ENCODE measurements at regions not wholly inside any gene's neighbourhood (a gene's known extent, or its start where the extent isn't known, plus 50 kb on each side); places are given as distances from the start of the nearest gene placed in this dataset.

DNA sequence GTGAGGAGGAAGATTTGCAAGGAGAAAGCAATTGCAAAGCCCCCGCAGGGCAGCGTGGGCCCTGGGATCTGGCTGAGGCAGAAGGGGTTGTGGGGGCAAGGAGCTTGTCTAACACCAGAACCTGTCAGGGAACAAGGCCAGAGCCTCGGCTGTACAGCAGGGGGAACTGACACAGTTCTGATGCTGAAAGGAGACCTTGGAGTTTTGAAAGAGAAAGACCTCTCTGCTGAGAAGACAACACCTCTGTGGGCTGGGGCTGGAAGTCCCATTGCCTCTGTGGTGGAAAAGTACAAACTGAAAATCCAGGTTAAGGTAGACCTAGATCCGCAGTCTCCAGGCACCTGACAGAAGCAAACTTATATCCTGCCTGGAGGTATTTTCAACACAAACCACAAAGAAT is 86.9 kb upstream of the CST7 start:
- Mint-ChIP-seq H3K4me1 (no peaks in the 10 kb centered on the region), H3K27me3 (peaks cover 13 to 17% of the 10 kb centered on the region in 2 donors), H3K4me3 (no peak overlapping the region), H3K36me3 (peaks cover 0 to 6% of the 10 kb centered on the region in 2 donors), H3K27ac (no peak overlapping the region), H3K9me3 (peaks cover 16 to 24% of the 10 kb centered on the region in 2 donors)
- DNase-seq = no peak
- no peak for ATAC-seq (replicated peaks)

DNA sequence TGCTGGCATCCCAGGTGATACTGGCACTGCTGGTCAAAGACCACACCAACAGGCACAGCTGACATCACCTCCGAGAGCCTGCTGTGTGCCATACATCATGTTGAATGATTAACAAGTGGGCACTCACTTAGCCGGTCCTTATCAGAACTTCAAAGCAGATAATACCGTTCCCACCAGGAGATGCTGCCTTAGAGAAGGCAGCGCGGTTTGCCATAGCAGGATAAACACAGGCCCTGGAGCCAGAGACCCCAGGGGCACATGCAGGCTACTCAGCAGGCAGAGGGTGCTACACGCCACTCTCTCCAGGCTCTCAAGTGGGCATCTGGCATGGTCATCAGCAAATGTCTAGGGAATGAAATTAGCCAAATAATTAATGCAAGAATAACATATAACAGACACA is 86.5 kb upstream of the CST7 start:
- H3K36me3 Mint-ChIP-seq = peaks cover 0 to 6% of the 10 kb centered on the region in 2 donors
- H3K4me3 Mint-ChIP-seq = no peak overlapping the region
- no peaks in the 10 kb centered on the region for H3K4me1 Mint-ChIP-seq
- H3K27ac Mint-ChIP-seq = no peak overlapping the region
- H3K9me3 Mint-ChIP-seq = peaks cover 16 to 22% of the 10 kb centered on the region in 2 donors
- ATAC-seq (replicated peaks) (no peak), DNase-seq (no peak)
- H3K27me3 Mint-ChIP-seq = peaks cover 16 to 17% of the 10 kb centered on the region in 2 donors

DNA sequence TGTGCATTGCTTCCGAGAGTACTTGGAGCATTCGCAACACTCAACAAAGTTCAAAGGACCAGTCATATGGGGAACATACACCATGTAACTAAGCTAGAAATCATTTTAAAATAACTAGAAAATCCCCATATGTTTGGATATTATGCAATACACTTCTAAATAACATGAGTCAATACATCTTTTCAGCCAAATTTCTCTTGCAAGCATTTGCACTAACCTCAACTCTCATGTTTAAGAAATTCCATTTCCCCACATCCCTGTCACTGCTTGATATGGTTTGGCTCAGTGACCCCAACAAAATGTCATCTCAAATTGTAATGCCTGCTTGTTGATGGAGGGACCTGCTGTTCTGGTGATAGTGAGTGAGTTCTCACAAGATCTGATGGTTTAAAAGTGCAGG is 85.7 kb upstream of the CST7 start:
- no peak for DNase-seq
- Mint-ChIP-seq H3K27ac (no peak overlapping the region), H3K4me1 (no peaks in the 10 kb centered on the region), H3K36me3 (peaks cover 0 to 6% of the 10 kb centered on the region in 2 donors), H3K27me3 (peaks cover 16 to 17% of the 10 kb centered on the region in 2 donors), H3K9me3 (peaks cover 16 to 21% of the 10 kb centered on the region in 2 donors), H3K4me3 (no peak overlapping the region)
- no peak for ATAC-seq (replicated peaks)

DNA sequence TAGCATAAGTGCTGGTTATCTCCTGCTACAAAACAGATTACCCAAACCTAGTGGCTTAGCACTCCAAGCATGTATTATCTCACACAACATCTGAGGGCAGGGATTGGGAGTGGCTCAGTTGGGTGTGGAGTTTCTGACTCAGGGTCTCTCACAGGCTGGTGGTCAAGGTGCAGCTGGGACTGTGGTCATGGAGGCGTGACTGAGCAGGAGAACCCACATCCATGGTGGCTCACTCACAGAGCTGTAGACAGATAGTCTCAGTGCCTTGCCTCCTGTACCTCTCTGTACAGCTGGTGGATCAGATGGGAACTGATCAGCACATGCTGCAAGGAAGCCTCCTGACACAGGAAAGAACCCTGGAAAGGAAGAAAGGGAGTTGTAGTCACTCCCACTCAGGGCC is 83.1 kb upstream of the CST7 start:
- H3K9me3 Mint-ChIP-seq = peaks cover 16 to 19% of the 10 kb centered on the region in 2 donors
- H3K27ac Mint-ChIP-seq = no peak overlapping the region
- DNase-seq (no peak), ATAC-seq (replicated peaks) (no peak)
- peaks cover 7 to 18% of the 10 kb centered on the region in 2 donors for H3K27me3 Mint-ChIP-seq
- H3K36me3 Mint-ChIP-seq = peaks cover 0 to 6% of the 10 kb centered on the region in 2 donors
- no peak overlapping the region for H3K4me3 Mint-ChIP-seq
- peaks cover 0 to 2% of the 10 kb centered on the region in 2 donors for H3K4me1 Mint-ChIP-seq

DNA sequence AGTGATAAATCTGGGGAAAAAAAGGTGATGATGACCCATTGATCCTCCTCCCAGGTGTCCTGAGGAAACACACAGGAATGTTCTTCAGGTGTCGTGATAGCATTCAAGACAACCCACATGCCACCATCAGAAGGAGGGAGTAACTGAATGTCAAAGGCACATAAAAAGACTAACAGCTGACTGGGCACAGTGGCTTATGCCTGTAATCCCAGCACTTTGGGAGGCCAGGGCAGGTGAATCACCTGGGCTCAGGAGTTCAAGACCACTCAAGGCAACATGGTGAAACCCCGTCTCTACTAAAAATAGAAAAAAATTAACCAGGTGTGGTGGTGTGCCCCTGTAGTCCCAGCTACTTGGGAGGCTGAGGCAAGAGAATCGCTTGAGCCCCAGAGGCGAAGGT is 82.3 kb upstream of the CST7 start:
- H3K4me3 Mint-ChIP-seq = no peak overlapping the region
- H3K27ac Mint-ChIP-seq = no peak overlapping the region
- H3K27me3 Mint-ChIP-seq = peaks cover 7 to 21% of the 10 kb centered on the region in 2 donors
- ATAC-seq (replicated peaks) (no peak), DNase-seq (no peak)
- peaks cover 0 to 4% of the 10 kb centered on the region in 2 donors for H3K4me1 Mint-ChIP-seq
- H3K9me3 Mint-ChIP-seq = peaks cover 16 to 19% of the 10 kb centered on the region in 2 donors
- H3K36me3 Mint-ChIP-seq = peaks cover 0 to 6% of the 10 kb centered on the region in 2 donors

DNA sequence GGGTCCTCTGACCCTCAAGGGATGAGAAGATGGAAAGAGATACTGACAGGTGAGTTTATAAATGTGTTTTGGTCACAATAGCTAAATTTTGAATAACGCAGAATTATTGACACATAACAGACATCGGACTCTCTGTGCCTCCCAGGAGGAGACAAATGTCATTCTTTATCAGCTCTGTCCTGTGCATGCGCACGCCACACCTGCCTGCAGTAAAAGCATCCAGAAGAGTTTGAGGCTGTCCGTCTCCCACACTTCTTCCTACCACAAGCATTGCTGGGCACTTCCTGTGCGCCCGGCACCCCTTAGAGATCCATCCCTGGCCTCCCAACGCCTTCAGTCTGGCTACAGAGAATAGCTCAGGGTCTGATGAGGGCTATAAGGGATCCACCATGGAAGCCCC is 81.5 kb upstream of the CST7 start:
- DNase-seq = no peak
- no peak overlapping the region for H3K4me3 Mint-ChIP-seq
- H3K27me3 Mint-ChIP-seq = peaks cover 10 to 28% of the 10 kb centered on the region in 2 donors
- no peak for ATAC-seq (replicated peaks)
- peaks cover 15 to 16% of the 10 kb centered on the region in 2 donors for H3K9me3 Mint-ChIP-seq
- peaks cover 6 to 8% of the 10 kb centered on the region in 2 donors for H3K4me1 Mint-ChIP-seq
- H3K27ac Mint-ChIP-seq = no peak overlapping the region
- peaks cover 0 to 6% of the 10 kb centered on the region in 2 donors for H3K36me3 Mint-ChIP-seq

DNA sequence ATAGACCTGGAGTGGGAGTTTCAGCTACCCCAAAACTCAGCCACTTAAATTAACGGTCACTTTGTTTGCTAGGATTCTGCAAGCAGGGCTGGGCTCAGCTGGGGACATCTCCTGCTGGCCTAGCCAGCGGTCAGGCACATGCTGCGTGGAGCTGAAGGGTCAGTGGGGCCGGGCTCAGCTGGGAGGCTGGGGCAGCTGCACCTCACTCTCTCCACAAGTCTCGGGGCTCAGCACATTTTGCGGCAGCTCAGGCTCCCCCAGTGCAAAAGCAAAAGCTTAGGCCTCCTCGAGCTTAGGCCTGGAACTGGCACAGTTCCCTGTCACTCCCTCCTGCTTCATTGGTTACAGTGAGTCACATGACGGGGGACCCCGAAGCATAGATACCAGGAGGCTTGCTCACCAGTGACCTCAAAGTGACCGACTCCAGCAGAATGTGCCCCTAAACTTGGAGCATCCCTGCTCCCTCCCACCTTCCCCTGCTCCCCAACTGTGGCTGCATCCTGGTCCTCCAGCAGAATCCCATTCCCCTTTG is 80.6 kb upstream of the CST7 start:
- no peak for ATAC-seq (replicated peaks)
- H3K27ac Mint-ChIP-seq = no peak overlapping the region

DNA sequence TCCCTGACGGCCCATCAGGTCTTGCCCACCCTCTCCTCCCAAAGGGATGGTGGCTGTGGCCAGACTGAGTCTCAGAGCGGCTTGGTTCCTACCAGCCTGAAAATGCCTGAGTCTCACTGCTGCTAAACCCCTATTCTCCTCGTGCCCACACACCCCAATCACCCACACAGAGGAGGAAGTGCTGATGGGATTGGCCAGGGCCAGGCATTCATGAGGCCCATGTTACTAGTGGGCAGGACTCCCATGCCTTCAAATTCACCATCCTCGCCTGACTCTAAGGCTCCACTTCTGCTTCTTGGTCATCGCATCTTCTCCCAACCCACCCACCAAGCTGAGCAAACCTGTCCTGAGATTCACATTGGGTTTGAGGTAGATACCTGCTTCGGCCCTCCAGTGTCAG is 80.1 kb upstream of the CST7 start:
- Mint-ChIP-seq H3K36me3 (peaks cover 0 to 6% of the 10 kb centered on the region in 2 donors), H3K9me3 (peaks cover 7 to 11% of the 10 kb centered on the region in 2 donors), H3K4me3 (no peak overlapping the region), H3K4me1 (peaks cover 16 to 18% of the 10 kb centered on the region in 2 donors), H3K27me3 (peaks cover 24 to 35% of the 10 kb centered on the region in 2 donors), H3K27ac (no peak overlapping the region)
- DNase-seq = no peak
- ATAC-seq (replicated peaks) = no peak

More for the DNA sequence above, 80.6 kb upstream of the CST7 start:
- Mint-ChIP-seq H3K4me1 (peaks cover 14 to 15% of the 10 kb centered on the region in 2 donors), H3K4me3 (no peak overlapping the region), H3K36me3 (peaks cover 0 to 6% of the 10 kb centered on the region in 2 donors), H3K9me3 (peaks cover 12 to 15% of the 10 kb centered on the region in 2 donors), H3K27me3 (peaks cover 19 to 31% of the 10 kb centered on the region in 2 donors)
- DNase-seq = no peak

DNA sequence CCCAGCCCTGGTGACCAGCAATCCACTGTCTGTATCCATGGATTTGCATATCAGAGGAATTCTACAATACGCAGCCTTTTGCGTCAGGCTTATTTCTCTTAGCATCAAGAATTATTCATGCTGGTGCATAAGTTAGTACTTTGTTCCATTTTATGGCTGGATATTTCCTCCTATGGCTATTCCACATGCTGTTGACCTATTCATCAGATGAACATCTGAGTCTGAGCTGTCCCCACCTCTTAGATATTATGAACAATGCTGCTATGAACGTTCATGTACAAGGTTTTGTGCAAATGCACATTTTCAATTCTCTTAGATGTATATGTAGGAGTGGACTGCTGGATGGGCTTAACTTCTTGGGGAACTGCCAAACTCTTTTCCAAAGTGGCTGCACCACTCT is 79.0 kb upstream of the CST7 start:
- H3K4me1 Mint-ChIP-seq = peaks cover 16 to 18% of the 10 kb centered on the region in 2 donors
- H3K36me3 Mint-ChIP-seq = peaks cover 0 to 6% of the 10 kb centered on the region in 2 donors
- peaks cover 35 to 44% of the 10 kb centered on the region in 2 donors for H3K27me3 Mint-ChIP-seq
- H3K9me3 Mint-ChIP-seq = peaks cover 5% of the 10 kb centered on the region in 2 donors
- ATAC-seq (replicated peaks) (no peak), DNase-seq (no peak)
- H3K27ac Mint-ChIP-seq = no peak overlapping the region
- no peak overlapping the region for H3K4me3 Mint-ChIP-seq

DNA sequence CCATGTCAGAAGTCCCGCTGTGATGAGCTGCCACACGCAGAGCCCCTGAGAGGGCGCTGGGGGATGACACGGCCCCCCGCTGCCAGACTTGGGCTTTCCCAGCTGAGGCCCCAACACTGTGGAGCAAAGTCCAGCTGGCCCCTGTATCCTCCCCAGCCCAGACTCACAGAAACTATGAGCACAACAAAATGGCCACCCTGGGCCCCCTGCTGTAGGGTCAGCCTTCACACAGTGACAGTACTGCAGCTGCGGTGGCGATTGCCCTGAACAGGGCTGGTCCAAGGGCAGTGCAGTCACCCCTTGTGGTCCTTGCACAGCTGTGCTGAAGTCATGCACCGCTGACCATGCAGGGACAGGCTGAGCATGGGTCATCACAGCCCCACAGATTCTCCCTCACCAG is 78.2 kb upstream of the CST7 start:
- no peak overlapping the region for H3K4me3 Mint-ChIP-seq
- no peak overlapping the region for H3K27ac Mint-ChIP-seq
- H3K9me3 Mint-ChIP-seq = peaks cover 0 to under 1% of the 10 kb centered on the region in 2 donors
- peaks cover 16 to 18% of the 10 kb centered on the region in 2 donors for H3K4me1 Mint-ChIP-seq
- peaks cover 0 to under 1% of the 10 kb centered on the region in 2 donors for H3K36me3 Mint-ChIP-seq
- ATAC-seq (replicated peaks) = peak; percentile 20 to 24
- DNase-seq = no peak
- H3K27me3 Mint-ChIP-seq = peaks cover 36 to 46% of the 10 kb centered on the region in 2 donors

DNA sequence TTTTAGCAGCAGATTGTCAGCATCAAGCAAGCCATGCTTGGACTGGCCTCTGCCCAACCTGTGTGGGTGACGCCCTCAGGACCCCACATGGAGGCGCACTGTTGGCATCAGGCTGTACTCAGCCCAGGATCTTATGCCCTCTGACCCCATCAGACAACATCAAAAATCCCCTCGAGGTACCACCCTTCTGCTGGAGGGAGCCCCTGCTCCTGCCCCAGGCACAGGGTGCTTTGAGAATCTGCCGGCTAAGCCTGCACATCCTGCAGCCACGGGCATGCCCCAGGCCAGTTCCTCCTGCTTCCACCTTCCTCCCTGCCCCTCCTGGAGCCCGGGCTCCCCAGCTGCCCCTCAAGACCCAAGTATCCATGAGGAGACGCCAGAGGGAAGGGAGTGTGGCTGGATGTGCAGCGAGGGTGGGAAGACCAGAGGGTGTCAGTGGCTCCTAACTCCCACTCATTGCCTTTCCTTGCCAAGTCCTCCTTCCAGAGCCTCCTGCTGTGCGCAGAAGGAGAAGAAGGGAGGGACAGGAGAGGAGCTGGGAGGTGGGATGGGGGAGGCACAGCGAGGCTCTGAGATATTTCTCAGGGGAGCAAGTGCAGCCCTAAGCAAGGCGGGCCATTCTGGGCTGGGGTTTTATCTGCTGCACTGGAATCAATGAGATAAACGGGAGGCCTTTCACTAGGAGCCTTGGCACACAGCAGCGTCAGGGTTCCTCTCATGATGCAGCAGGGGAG is 77.4 kb upstream of the CST7 start:
- ATAC-seq (replicated peaks) = no peak
- Mint-ChIP-seq H3K27ac (no peak overlapping the region), H3K36me3 (no peaks in the 10 kb centered on the region), H3K9me3 (no peaks in the 10 kb centered on the region), H3K27me3 (peaks cover 36 to 46% of the 10 kb centered on the region in 2 donors), H3K4me1 (peaks cover 16 to 18% of the 10 kb centered on the region in 2 donors), H3K4me3 (no peak overlapping the region)
- no peak for DNase-seq

DNA sequence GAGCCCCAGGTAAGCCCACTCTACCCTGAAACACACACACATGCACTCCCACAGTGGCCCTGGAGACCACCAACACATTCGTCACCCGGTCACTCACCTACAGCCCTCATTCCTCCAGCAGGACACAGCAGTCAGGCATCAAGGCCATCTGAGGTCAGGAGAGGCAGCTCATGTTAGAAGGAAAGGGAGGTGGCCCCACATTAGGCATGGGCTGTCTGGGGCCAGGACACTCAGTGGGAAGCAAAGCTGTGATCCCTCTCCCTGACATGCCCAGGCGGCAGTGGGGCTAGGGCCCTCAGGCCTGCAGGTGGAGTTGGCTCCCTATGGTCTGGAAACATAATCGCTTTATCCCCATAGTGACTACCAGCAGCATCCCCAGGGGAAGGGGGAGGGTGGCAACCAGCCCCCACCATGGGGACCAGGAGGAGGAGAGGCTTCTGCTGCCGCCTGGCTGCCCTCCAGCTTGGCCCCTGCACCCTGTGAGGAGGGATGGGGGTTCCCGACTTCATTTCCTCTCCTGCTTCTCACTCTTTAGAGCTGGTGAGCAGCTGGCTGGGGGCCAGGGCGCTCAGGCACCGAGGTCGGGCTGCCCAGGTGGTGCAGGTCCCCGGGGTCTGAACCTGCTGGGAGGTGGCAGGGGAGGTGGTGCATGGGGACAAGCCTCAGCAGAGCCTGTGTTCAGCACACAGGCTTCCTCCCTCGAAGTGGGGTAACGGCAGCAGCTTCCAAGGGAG is 76.6 kb upstream of the CST7 start:
- Mint-ChIP-seq H3K4me3 (no peak overlapping the region), H3K9me3 (no peaks in the 10 kb centered on the region), H3K27me3 (peaks cover 36 to 42% of the 10 kb centered on the region in 2 donors), H3K36me3 (no peaks in the 10 kb centered on the region), H3K4me1 (peaks cover 16 to 18% of the 10 kb centered on the region in 2 donors), H3K27ac (no peak overlapping the region)
- ATAC-seq (replicated peaks) = peak; percentile 55 to 66
- DNase-seq = no peak

DNA sequence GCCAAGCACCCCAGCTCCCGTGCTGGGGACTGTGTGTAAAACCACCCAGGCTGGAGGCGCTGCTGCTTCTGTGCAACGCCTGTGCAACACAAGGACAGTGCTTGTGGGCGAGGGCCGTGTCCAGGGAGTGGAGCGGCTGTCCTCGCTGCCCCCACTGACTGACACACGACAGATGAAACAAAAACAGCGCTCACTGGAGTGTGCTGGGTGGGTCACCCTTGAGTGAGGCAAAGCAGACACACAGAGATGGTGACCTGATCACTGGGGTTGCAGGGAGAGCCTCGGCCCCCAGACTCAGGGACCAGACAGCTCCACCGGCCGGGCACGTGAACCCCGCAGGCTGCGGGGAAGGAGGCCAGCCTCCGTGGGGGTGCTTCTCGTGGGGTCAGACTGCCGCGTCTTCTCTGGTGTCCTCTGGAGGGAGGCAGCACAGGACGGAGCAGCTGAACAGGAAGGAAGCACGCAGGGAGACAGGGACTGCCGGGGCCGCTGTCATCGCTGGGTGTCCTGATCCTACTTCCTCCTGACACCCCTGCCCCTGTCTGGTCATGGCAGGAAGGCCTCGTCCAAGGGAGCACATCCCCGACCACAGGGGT is 75.9 kb upstream of the CST7 start:
- Mint-ChIP-seq H3K27ac (no peak overlapping the region), H3K4me3 (peak overlapping the region in 1 of 2 donors; percentile 43), H3K9me3 (no peaks in the 10 kb centered on the region), H3K4me1 (peaks cover 16 to 18% of the 10 kb centered on the region in 2 donors), H3K27me3 (peaks cover 36 to 42% of the 10 kb centered on the region in 2 donors), H3K36me3 (no peaks in the 10 kb centered on the region)
- ATAC-seq (replicated peaks) = peak; percentile 17 to 33
- DNase-seq = no peak

DNA sequence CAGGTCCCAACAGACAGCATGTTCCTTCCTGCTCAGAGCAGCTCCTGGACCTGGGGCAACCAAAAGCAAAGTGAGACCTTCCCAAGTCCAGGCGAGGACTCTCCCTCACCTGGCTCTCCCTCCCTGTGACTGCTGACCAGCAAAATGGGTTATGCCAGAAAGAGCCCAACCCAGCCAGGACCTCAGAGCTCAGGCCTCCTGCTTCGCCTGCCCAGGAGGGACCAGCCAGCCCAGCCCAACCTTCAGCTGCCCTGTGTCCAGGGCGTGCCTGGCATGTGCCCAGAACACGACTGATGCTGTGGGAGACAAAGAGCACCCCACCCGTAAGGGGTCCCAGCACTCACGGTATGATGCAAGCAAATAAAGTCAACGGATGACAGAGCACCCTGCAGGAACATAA is 74.0 kb upstream of the CST7 start:
- no peaks in the 10 kb centered on the region for H3K36me3 Mint-ChIP-seq
- peaks cover 16 to 18% of the 10 kb centered on the region in 2 donors for H3K4me1 Mint-ChIP-seq
- H3K9me3 Mint-ChIP-seq = no peaks in the 10 kb centered on the region
- peaks cover 36% of the 10 kb centered on the region in 2 donors for H3K27me3 Mint-ChIP-seq
- no peak overlapping the region for H3K27ac Mint-ChIP-seq
- H3K4me3 Mint-ChIP-seq = no peak overlapping the region
- ATAC-seq (replicated peaks) = no peak
- no peak for DNase-seq
